ENCODE measurements at regions not wholly inside any gene's neighbourhood (a gene's known extent, or its start where the extent isn't known, plus 50 kb on each side); places are given as distances from the start of the nearest gene placed in this dataset.
"Not testable (repeated sequence)": the region's sequence is repeated elsewhere in the genome, so short reads cannot be mapped to it uniquely, and the experiment has no call there.

DNA sequence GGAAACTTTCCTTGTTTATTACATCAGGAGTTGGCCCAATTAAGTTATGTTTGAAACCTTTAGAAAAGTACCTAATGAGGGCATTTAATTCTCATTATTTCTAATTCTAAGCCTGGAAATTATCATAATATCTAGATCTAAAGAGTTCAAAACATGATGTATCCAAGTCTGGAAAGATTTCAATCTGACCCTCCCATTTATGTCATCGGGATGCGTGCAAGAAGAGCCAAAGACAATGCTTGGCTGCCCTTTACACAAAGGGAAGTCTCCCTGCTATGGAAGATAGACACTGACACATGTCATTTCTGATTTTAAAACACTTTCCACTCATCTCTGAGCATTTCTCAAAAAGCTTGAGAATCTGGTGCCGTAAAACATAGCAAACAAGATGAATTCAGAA lies 222.4 kb downstream of the ANTXR2 start:
- DNase-seq: no peak

GRCh38 chr4:79848329-79848728 lies 224.7 kb downstream of the ANTXR2 start:
- DNase-seq: no peak

DNA sequence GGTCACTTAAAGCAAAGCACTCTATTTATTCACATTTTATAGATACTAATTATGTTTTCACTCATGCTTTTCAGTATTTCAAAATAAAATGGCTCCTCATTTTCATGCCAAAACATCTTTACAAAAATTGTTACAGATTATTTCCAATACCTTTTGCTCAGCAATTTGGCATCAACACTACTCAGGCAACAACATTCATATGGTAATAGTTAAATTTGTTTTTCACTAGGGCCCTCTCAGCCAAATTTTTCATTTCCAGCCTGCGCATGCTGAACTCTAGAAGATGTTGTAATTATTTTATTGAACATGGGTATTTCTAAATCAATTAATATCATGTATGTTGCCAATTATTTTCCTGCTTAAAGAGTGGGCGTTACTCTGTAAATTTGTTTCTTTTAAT lies 225.6 kb downstream of the ANTXR2 start:
- no peak for DNase-seq

GRCh38 chr4:79842162-79842561 lies 230.9 kb downstream of the ANTXR2 start:
- DNase-seq: no peak

- DNase-seq: no peak
Observed at GRCh38 chr4:79833857-79834256, 239.2 kb downstream of the ANTXR2 start.

- no peak for DNase-seq
Observed at GRCh38 chr4:79831701-79832514, 241.1 kb downstream of the ANTXR2 start.

DNA sequence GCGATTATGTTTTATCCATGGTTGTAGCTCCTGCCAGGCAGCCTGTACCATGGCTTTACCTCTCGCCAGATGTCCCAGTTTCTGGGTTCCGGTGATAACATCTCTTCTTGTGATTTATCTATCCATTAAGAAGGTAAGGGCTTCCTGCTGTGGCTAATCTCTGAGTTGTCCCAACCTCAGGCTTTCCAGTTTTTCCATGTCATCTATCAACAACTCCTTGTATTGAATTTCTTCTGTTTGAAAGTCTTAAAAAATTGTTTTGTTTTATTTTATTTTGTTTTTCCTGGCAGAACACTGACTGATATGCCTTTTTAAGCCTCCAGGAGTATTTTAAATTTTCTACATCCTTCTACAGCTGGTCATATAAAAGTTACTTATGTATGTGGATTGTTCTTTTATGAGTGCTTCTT lies 241.9 kb downstream of the ANTXR2 start:
- no peak for DNase-seq

- no peak for DNase-seq
Observed at GRCh38 chr4:79827283-79827682, 245.7 kb downstream of the ANTXR2 start.

GRCh38 chr4:79823148-79823763 lies 249.8 kb downstream of the ANTXR2 start:
- no peak for DNase-seq

GRCh38 chr4:79820427-79820826 lies 252.6 kb downstream of the ANTXR2 start:
- no peak for DNase-seq

- not testable (repeated sequence) for DNase-seq
Observed at GRCh38 chr4:79807933-79808332, 265.1 kb downstream of the ANTXR2 start.

GRCh38 chr4:79798047-79798446 lies 275.0 kb downstream of the ANTXR2 start:
- no peak for DNase-seq

- DNase-seq: no peak
Observed at GRCh38 chr4:79796948-79797347, 276.1 kb downstream of the ANTXR2 start.

GRCh38 chr4:79788884-79789283 lies 284.1 kb downstream of the ANTXR2 start:
- no peak for DNase-seq

GRCh38 chr4:79780129-79780528 lies 292.9 kb downstream of the ANTXR2 start:
- no peak for DNase-seq

DNA sequence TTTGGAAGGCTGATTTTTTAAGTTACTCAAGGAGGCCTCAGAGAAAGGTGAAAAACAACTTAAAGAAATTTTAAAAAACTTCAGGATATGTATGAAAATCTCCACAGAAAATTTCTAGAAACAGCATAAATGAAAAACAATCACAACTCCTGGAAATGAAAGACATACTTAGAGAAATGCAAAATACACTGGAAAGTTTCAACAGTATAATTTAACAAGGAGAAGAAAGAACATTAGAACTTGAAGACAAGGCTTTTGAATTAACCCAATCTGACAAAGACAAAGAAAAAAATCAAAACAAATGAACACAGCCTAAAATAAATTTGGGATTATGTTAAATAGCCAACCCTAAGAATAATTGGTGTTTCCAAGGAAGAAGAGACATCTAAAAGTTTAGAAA lies 300.5 kb downstream of the ANTXR2 start:
- no peak for DNase-seq

DNA sequence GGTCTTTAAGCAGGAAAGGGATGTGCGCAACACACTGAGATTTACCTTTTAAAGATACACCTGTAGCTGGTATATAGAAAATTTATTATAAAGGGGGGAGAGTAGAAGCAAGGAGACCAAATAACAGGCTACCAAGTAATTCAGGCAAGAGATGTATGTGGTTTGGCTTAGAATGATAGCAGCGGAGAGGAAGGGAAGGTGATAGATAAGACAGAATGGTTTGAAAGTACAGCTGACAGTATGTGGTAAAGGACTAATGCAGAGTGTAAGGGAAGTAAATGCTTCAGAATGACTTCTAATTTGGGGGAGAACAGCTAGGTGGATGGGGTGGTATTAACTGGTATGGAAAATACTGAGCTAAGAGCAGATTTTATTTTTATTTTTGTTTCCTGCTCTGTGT lies 308.9 kb downstream of the ANTXR2 start:
- DNase-seq: no peak

GRCh38 chr4:79763486-79764075 lies 309.4 kb downstream of the ANTXR2 start:
- no peak for DNase-seq

DNA sequence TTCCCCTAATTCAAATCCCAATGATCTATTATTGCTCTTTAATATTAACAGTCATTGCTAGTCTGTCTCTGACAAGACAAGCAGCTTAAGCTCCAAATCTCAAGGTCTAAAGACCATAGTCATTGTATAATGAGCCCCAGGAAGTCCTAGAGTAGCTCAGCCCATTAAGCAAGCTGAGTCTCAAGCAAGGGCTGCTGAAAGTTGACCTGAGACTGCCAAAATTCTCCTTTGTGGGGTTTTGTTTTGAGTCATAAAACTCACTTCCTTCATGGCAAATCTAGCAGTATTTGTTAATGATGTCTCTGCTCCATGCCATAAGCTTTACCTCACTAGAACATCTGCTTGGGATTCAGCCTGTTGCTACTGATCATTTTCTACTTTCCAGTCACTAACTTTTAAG lies 313.2 kb downstream of the ANTXR2 start:
- no peak for DNase-seq

DNA sequence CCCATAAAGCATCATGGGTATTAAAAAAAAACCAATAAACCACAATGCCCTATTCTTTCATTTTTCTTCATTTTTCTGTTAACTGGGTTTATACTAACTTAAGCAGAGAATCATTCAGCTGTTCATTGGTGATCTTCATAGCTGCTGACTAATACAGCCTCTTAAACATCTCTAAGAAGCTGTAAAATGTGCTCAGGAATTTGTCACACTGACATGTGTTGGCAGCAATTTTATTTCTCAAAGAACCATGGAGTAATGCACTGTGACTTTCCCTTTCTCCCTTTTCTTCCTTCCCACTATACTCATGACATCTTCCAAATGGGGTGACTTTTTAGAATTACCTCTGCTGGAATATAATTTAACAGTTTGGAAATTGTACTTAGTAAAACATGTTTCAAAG lies 315.4 kb downstream of the ANTXR2 start:
- DNase-seq: no peak

GRCh38 chr4:79756140-79756895 lies 316.7 kb downstream of the ANTXR2 start:
- no peak for DNase-seq

GRCh38 chr4:79748835-79749234 lies 324.2 kb downstream of the ANTXR2 start:
- no peak for DNase-seq

GRCh38 chr4:79747252-79747651 lies 325.8 kb downstream of the ANTXR2 start:
- DNase-seq: no peak

- no peak for DNase-seq
Observed at GRCh38 chr4:79743014-79743413, 330.0 kb downstream of the ANTXR2 start.
